HuH-7.5 (cell line): ENCODE measurements at regions not wholly inside any gene's neighbourhood (a gene's known extent, or its start where the extent isn't known, plus 50 kb on each side); places are given as distances from the start of the nearest gene placed in this dataset.

Source experiments
- DNase-seq: peaks from one replicate; pipeline ENCODE4 v3.0.0; 2011; ENCODE audit warnings: low spot score

- no peak for DNase-seq
These were observed 973.1 kb downstream of the TMEM182 start for GRCh38 chr2:103734911-103735310.

- no peak for DNase-seq
These were observed 976.3 kb downstream of the TMEM182 start for GRCh38 chr2:103738108-103738507.

DNA sequence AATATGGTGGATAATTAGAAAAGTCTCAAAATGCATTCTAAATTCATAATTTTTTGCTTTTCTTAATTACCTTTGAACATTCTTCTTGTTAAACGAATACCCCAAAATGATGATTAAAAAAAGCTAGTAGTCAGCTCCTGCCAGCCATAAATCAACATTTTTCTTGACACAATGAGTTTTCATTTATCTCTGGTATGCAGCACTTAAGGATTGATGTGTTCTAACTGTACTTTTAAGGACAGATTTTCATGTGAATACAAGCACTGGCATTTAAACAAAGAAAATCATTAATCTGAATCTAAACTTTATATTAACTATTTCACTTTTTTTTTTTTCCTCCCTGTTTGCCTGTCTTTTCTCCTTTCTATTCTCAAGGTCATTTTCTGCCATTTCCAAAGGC is 976.8 kb downstream of the TMEM182 start:
- no peak for DNase-seq

- DNase-seq = no peak
These were observed 977.4 kb downstream of the TMEM182 start for GRCh38 chr2:103739186-103739585.

DNA sequence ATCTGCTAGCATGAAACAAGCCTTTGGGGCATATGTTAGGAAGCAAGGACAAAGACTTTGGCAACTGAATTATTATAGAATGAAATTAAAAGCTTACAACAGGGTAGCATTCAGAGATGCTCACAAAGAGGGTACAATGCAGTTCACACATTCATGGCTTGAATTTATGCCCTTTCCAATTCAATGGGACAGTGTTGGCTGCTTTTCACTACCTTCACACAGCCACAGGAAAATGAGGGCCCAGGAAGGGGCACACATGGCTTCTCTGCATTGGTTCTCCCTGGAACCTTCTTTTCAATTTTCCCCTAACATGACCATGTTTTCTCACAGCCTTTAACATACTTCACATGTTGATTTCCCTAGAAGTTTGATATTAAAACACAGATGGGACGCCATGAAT is 978.1 kb downstream of the TMEM182 start:
- no peak for DNase-seq

GRCh38 chr2:103740631-103741030 is 978.8 kb downstream of the TMEM182 start:
- DNase-seq = no peak

GRCh38 chr2:103743195-103743594 is 981.4 kb downstream of the TMEM182 start:
- DNase-seq = no peak

DNA sequence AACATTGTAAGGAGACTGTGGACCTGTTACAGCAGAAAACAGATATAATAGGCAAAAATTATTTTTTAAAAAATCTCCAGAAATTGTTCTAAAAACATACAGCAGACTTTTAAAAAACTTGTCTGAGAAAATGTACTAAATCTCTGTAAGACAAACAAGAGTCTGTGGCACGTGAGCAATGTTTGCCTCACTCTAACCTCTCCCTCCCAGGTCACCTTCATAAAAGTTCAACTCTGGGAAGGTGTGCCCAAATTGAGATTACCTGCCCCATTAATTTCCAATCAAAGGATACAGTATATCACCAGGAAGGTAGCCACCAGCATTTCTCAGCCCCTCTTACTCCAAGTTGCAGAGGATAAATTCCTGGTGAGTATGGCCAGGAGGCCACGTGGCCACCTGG is 992.7 kb downstream of the TMEM182 start:
- no peak for DNase-seq

- no peak for DNase-seq
These were observed 1012.1 kb downstream of the TMEM182 start for GRCh38 chr2:103773884-103774283.

GRCh38 chr2:103780088-103780702 is 1018.4 kb downstream of the TMEM182 start:
- no peak for DNase-seq

GRCh38 chr2:103781313-103781712 is 1019.5 kb downstream of the TMEM182 start:
- no peak for DNase-seq

GRCh38 chr2:103784261-103784660 is 1022.4 kb downstream of the TMEM182 start:
- no peak for DNase-seq

DNA sequence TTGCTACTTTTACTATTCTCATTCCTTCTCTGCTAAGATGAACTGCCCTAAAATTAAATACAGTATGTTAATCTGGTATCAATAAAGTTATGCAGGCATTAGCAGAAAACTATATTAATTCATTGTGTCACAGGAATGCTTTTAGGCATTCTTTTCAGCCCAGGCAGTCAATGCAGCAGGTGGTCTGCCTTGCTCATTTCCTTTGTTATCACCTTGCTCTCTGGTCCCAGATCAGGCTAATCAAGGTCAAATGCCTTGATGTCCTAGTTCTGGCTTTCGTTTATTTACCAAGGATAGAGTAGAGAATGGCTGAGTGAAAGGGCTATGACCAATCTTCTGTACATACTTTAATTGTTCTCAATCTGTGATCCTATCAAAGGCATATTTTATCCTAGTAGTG is 1023.6 kb downstream of the TMEM182 start:
- DNase-seq = no peak

DNA sequence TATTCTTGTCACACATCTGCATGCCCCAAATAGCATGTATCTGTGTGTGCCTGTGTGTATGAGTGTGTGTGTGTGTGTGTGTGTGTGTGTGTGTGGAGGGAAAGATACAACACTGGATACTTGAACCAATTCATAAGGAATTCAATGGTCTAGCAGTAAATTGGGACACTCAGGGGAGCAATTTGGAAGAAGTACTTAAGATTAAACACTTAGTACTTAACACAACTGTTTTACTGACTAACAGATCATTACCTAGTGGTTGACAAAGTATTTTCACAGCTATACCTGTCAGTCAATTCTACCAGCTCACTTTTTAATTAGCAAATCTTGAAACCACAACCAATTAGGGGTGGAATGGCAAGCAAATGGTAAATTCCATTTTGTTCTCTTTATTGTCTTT is 1024.1 kb downstream of the TMEM182 start:
- no peak for DNase-seq

GRCh38 chr2:103788389-103788788 is 1026.6 kb downstream of the TMEM182 start:
- DNase-seq = no peak

GRCh38 chr2:103788951-103789350 is 1027.1 kb downstream of the TMEM182 start:
- DNase-seq = no peak

DNA sequence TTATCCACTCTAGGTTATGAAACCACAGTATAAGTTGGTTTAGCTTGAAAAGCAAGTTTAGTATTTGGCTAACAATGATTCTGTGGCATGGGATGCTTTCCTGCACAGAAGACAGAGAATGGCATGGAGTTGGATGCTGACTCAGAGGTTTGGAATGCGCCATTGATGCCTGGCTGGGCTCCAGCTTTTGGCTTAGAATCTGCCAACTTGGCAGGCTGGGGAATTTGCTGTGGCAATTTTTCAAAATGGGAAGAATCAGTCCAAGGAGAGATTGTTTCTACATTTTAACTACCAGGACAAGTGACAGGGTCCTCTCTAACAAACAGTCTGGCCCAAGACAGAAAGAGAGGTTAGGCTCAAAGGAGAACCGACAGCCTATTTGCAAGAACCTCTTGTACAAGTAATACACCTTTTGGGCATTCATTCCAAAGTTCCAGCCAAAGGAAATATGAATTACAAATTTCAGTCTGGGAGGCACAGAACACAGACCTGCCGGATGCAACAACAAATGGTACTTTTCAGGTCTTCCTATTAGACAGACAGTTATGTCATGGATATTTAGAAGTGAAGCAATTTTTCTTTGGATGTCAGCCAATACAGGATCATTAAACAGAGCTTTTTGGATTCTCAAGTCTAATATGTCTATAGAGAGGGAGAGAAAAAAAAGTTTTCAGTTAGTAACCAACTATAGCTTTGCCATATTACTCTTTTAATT is 1027.7 kb downstream of the TMEM182 start:
- DNase-seq = no peak

- DNase-seq = no peak
These were observed 1030.2 kb downstream of the TMEM182 start for GRCh38 chr2:103792042-103792441.

DNA sequence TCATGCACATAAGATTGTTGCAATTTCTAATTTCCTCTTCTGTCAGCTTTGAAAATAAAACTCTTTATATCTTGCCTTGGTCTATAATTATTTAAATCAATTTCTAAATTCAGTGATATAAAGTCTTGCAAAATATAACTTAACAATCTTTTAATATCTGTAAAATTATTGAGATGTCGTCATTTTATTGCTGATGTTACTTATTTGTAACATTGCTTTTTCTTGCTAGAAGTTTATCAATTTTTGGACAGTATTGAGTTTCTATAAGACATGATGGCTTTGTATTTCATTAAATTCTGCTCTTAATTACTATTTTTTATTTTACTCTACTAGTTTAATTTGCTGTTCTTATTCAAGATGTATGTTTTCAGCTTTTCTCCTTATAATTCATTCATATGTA is 1036.5 kb downstream of the TMEM182 start:
- no peak for DNase-seq

- no peak for DNase-seq
These were observed 1042.2 kb downstream of the TMEM182 start for GRCh38 chr2:103804013-103804412.

GRCh38 chr2:103805746-103806145 is 1043.9 kb downstream of the TMEM182 start:
- DNase-seq = no peak

GRCh38 chr2:103808814-103809213 is 1045.1 kb upstream of the POU3F3 start:
- no peak for DNase-seq

DNA sequence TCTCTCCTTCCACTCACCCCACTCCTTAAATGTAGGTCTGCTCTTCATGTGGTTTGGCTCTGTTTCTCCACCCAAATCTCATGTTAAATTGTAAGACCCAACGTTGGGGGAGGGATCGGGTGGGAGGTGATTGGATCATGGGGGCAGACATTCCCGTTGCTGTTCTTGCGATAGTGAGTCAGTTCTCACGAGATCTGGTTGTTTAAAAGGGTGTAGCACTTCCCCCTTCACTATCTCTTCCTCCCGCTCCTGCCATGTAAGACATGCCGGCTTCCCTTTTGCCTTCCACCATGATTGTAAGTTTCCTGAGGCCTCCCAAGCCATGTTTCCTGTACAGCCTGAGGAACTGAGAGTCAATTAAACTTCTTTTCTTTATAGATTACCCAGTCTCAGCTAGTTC is 1044.5 kb upstream of the POU3F3 start:
- DNase-seq = no peak

GRCh38 chr2:103809941-103810441 is 1043.9 kb upstream of the POU3F3 start:
- DNase-seq = no peak
